IPS-18c (cell line): ENCODE measurements at regions not wholly inside any gene's neighbourhood (a gene's known extent, or its start where the extent isn't known, plus 50 kb on each side); places are given as distances from the start of the nearest gene placed in this dataset.

Experiments used
- H3K4me3 ChIP-seq: 2 replicates; pipeline ENCODE4 v1.7.0; 2013; ENCODE audit warnings: low read depth, mild to moderate bottlenecking, low read length, moderate library complexity; ENCODE audit not compliant: insufficient read depth
- H3K9me3 ChIP-seq: one replicate; pipeline ENCODE4 v1.6.1; 2013; ENCODE audit warnings: mild to moderate bottlenecking, low read length, moderate library complexity; ENCODE audit not compliant: control insufficient read depth, insufficient read depth

DNA sequence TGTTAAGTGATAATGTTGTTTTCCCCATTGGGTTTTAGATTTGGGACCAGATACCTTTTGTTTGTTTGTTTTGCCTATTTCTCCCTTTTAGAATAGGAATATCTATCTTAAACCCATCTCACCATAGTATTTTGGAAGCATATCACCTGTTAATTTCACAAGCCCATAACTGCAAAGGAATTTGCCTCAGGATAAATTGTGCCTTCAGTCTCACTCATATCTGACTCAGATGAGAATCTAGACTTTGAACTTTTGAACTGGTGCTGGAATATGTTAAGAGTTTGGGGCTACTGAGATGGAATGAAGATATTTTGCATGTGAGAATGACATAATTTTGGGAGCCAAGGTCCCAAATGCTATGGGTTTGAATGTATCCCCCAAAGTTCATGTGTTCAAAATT, 607.4 kb downstream of the HACE1 start:
- Histone ChIP-seq H3K9me3 (no peaks in the 10 kb centered on the region), H3K4me3 (no peak overlapping the region)

- no peaks in the 10 kb centered on the region for H3K9me3 ChIP-seq
These were observed 608.1 kb downstream of the HACE1 start for GRCh38 chr6:104251651-104252050.

DNA sequence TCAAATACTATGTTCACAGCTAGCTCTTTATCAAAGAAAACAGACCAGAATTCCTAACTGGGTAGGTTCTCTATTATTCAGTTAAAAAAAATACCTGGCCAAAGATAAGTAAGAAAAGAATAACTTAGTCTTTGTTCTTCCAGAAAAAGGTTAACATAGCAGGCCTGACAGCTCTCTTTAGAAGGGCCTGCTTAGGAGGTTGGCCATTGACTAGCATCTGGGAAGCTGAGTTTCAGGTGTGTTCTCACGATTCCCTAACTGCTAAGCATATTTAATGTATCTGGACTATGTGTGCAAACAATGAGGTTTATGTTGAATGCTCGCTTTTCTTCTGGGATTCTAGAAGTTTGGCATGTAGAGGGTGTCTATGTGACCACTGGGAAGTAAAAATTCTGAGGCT, 618.9 kb downstream of the HACE1 start:
- Histone ChIP-seq H3K4me3 (no peak overlapping the region), H3K9me3 (no peaks in the 10 kb centered on the region)

More at GRCh38 chr6:104251651-104252050, 608.1 kb downstream of the HACE1 start:
- H3K4me3 ChIP-seq, result no peak overlapping the region

GRCh38 chr6:104239971-104240370, 619.7 kb downstream of the HACE1 start:
- Histone ChIP-seq H3K4me3 (no peak overlapping the region), H3K9me3 (no peaks in the 10 kb centered on the region)

GRCh38 chr6:104229057-104229456, 630.7 kb downstream of the HACE1 start:
- Histone ChIP-seq H3K9me3 (no peaks in the 10 kb centered on the region), H3K4me3 (no peak overlapping the region)

- no peaks in the 10 kb centered on the region for H3K9me3 ChIP-seq
- H3K4me3 ChIP-seq, result no peak overlapping the region
These were observed 632.2 kb downstream of the HACE1 start for GRCh38 chr6:104227508-104227907.

- H3K4me3 ChIP-seq, result no peak overlapping the region
- no peaks in the 10 kb centered on the region for H3K9me3 ChIP-seq
These were observed 632.8 kb downstream of the HACE1 start for GRCh38 chr6:104226790-104227446.

- no peaks in the 10 kb centered on the region for H3K9me3 ChIP-seq
These were observed 641.6 kb downstream of the HACE1 start for GRCh38 chr6:104218116-104218515.

GRCh38 chr6:104214901-104215300, 644.8 kb downstream of the HACE1 start:
- Histone ChIP-seq H3K4me3 (no peak overlapping the region), H3K9me3 (no peaks in the 10 kb centered on the region)

More at GRCh38 chr6:104218116-104218515, 641.6 kb downstream of the HACE1 start:
- no peak overlapping the region for H3K4me3 ChIP-seq

GRCh38 chr6:104212977-104213668, 646.6 kb downstream of the HACE1 start:
- Histone ChIP-seq H3K4me3 (no peak overlapping the region), H3K9me3 (no peaks in the 10 kb centered on the region)

- Histone ChIP-seq H3K4me3 (no peak overlapping the region), H3K9me3 (no peaks in the 10 kb centered on the region)
These were observed 652.1 kb downstream of the HACE1 start for GRCh38 chr6:104207635-104208034.

GRCh38 chr6:104201557-104201956, 658.2 kb downstream of the HACE1 start:
- no peaks in the 10 kb centered on the region for H3K9me3 ChIP-seq

GRCh38 chr6:104187616-104188015, 672.1 kb downstream of the HACE1 start:
- Histone ChIP-seq H3K4me3 (no peak overlapping the region), H3K9me3 (no peaks in the 10 kb centered on the region)

More at GRCh38 chr6:104201557-104201956, 658.2 kb downstream of the HACE1 start:
- no peak overlapping the region for H3K4me3 ChIP-seq

GRCh38 chr6:104186831-104187230, 672.9 kb downstream of the HACE1 start:
- Histone ChIP-seq H3K4me3 (no peak overlapping the region), H3K9me3 (no peaks in the 10 kb centered on the region)

- Histone ChIP-seq H3K9me3 (no peaks in the 10 kb centered on the region), H3K4me3 (no peak overlapping the region)
These were observed 675.8 kb downstream of the HACE1 start for GRCh38 chr6:104183816-104184435.

DNA sequence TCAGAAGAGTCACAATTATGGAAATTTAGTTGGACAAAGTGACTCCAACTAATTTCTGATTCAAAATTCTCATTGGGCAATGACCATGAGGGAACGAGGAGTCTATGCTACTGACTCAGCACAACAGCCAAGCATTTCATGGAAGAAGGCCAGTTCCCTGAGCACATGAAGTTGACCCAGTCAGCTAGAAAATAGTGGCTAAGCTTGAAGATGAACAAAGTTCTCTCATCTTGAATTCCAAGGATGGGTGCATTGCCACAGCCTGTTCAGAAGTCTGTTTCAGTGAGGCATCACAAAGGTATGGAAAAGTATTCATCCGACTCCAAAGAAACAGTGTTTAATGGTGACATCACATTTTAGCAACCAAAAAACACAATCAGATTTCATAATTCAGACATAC, 676.9 kb downstream of the HACE1 start:
- Histone ChIP-seq H3K4me3 (no peak overlapping the region), H3K9me3 (no peaks in the 10 kb centered on the region)

GRCh38 chr6:104173668-104174067, 686.1 kb downstream of the HACE1 start:
- no peak overlapping the region for H3K4me3 ChIP-seq
- no peaks in the 10 kb centered on the region for H3K9me3 ChIP-seq

DNA sequence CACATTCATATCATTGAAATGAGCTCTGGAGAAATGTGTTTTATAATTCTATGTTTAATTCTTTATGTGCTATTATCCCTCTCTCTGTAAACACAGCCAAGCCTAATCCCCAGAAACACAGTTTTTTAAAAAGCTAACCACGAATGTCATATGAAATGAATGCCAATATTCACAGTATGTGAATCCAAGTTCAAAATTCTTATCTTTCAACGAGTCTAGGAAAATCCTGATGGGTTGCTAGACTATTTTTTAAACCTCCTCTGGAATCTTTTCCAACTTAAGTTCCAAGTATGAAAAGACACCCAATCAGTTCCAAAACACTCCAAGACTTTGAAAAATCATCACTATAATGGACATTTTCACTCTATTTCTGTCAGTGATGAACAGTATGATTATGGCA, 689.3 kb downstream of the HACE1 start:
- H3K9me3 ChIP-seq, result no peaks in the 10 kb centered on the region
- H3K4me3 ChIP-seq, result no peak overlapping the region
